ENCODE measurements at regions not wholly inside any gene's neighbourhood (a gene's known extent, or its start where the extent isn't known, plus 50 kb on each side); places are given as distances from the start of the nearest gene placed in this dataset.

DNA sequence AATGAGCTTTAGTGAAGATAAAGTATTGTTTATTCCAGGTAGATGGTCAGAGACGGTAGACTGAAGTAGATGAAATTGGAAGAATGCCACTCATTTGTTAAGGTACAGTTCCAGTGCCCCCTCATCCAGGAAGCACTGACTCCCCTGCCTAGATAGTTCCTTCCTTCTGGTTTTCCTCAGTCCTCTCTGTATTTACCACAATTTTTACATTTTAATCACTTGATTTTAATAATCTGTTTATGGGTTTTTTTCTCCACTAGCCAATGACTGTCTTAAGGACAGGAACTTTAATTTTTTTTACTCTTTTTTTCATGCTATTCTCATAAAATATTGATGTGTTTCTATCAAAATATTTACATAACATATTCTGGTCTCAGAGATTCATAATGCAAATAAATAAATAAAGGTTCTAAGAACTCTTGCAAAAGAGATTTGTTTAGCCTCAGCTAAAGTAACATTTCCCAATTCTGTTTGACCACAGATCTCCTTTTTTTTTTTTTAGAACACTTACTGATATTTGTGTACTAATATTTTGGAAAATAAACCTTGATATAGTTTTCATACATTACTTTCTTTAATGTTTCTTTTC, 651.6 kb downstream of the PLPP3 start:
- DNase-seq (ENCODE audit: extremely low read depth, low read depth): no peak
- no peak overlapping the region for H3K4me3 ChIP-seq (replicated peaks; ENCODE audit: low read depth, low read length)
- TF ChIP-seq CTCF (IDR thresholded peaks at IDR 0.05; ENCODE audit: low read depth, low read length, missing control alignments): no peak

GRCh38 chr1:55926906-55927471, 652.4 kb downstream of the PLPP3 start:
- no peak for TF ChIP-seq CTCF (IDR thresholded peaks at IDR 0.05; ENCODE audit: low read depth, low read length, missing control alignments)
- no peak overlapping the region for H3K4me3 ChIP-seq (replicated peaks; ENCODE audit: low read depth, low read length)
- no peak for DNase-seq (ENCODE audit: extremely low read depth, low read depth)

DNA sequence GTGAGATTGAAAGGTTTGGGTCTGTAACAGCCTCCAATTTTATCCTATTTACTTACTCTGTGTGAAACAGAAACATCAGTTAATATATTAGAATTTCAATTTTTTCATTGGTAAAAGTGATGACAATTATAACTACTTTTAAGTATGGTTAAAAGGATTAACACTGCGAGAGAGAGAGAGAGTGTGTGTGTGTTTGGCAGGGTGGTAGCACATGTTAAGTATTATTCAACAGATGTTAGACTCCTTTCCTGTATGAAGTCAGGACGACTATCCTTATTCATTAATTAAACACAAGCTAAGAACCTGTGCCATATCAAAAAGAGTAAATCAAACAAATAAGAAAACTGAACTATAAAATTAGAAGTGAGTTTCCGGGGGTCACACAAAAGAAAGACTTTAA, 662.5 kb downstream of the PLPP3 start:
- TF ChIP-seq CTCF (IDR thresholded peaks at IDR 0.05; ENCODE audit: low read depth, low read length, missing control alignments): no peak
- no peak for DNase-seq (ENCODE audit: extremely low read depth, low read depth)
- H3K4me3 ChIP-seq (replicated peaks; ENCODE audit: low read depth, low read length): no peak overlapping the region

DNA sequence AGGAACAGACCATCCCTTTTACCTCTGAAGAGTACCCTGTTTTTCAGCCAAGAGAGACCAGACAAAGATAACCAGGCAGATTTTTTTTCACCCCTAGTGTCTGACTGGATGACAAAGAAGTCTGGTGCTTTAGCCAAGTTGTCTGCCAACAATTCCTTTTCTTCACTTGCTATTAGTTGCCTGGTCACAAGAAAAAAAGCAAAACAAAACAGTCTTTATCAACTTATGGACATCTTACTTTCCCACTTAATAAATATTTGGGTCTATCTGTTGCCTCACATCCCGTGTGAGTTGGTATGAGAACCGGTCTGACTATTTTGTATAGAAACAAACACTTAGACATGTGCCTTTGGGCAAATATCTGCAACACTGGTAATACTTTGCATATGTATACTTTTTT, 662.9 kb downstream of the PLPP3 start:
- DNase-seq (ENCODE audit: extremely low read depth, low read depth): peak; percentile 29
- no peak overlapping the region for H3K4me3 ChIP-seq (replicated peaks; ENCODE audit: low read depth, low read length)
- TF ChIP-seq CTCF (IDR thresholded peaks at IDR 0.05; ENCODE audit: low read depth, low read length, missing control alignments): no peak

- no peak for DNase-seq (ENCODE audit: extremely low read depth, low read depth)
- H3K4me3 ChIP-seq (replicated peaks; ENCODE audit: low read depth, low read length): no peak overlapping the region
- no peak for TF ChIP-seq CTCF (IDR thresholded peaks at IDR 0.05; ENCODE audit: low read depth, low read length, missing control alignments)
Measured at GRCh38 chr1:55913565-55913964, 665.8 kb downstream of the PLPP3 start.

- H3K4me3 ChIP-seq (replicated peaks; ENCODE audit: low read depth, low read length): no peak overlapping the region
- no peak for TF ChIP-seq CTCF (IDR thresholded peaks at IDR 0.05; ENCODE audit: low read depth, low read length, missing control alignments)
- no peak for DNase-seq (ENCODE audit: extremely low read depth, low read depth)
Measured at GRCh38 chr1:55912438-55912837, 666.9 kb downstream of the PLPP3 start.

- no peak overlapping the region for H3K4me3 ChIP-seq (replicated peaks; ENCODE audit: low read depth, low read length)
- DNase-seq (ENCODE audit: extremely low read depth, low read depth): no peak
- TF ChIP-seq CTCF (IDR thresholded peaks at IDR 0.05; ENCODE audit: low read depth, low read length, missing control alignments): no peak
Measured at GRCh38 chr1:55904541-55904940, 674.8 kb downstream of the PLPP3 start.

Measured in HFF-Myc (cell line).